Fibroblast of lung (primary cell): ENCODE measurements at regions not wholly inside any gene's neighbourhood (a gene's known extent, or its start where the extent isn't known, plus 50 kb on each side); places are given as distances from the start of the nearest gene placed in this dataset.

Source experiments
- CTCF ChIP-seq, 2 donors: IDR thresholded peaks in 1 of 2; conservative IDR thresholded peaks in 1 of 2; 1 replicate in 1 of 2; 2 replicates in 1 of 2; pipeline ENCODE4 v1.5.1; 2011 to 2012; ENCODE audit warnings: low read length in 2 of 2, control low read depth in 1 of 2, inconsistent platforms in 1 of 2, low read depth in 1 of 2, mild to moderate bottlenecking in 1 of 2
- EZH2 ChIP-seq: IDR thresholded peaks from 2 replicates; pipeline ENCODE4 v1.5.1; 2012; ENCODE audit warnings: low read length, control low read depth, mild to moderate bottlenecking; ENCODE audit errors: missing control alignments

DNA sequence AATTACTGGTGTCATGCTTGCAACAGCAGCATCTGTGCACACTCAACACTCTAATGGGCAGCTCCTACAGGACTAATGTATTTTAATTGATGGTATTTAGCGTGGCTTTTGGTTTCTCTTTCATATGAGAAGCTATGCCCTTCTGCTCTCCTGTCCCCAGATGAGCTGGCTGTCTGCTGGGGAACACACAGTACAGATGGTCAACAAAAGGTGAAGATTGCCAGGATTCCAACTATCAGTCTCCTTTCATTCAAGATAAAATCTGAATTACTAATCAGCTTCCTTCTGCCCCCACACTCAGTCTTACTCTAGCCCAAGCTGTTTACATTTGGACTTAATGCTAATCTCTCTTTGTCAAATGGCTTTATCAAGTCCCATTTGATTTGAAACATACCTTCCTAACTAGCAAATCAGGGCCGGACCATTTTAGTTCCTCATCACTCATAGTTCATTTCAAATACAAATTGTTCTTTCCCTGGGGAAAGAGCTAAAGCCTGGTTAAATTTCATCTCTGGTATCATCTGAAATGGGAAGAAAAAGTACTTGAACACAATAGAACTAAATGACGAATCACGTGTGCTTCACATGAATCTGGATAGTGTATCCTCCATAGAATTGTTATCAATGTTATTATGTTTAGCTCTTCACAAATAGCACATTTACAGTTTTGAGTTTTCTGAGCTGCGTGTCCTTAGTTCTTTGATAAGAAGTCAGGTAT lies 988.0 kb downstream of the PCDH17 start:
- no peak for TF ChIP-seq CTCF (conservative IDR thresholded peaks at IDR 0.05 in 1 of 2, IDR thresholded peaks at IDR 0.05 in 1 of 2; ENCODE audit: low read depth in 1 of 2, low read length in 2 of 2)
- no peak for TF ChIP-seq EZH2
